ENCODE measurements at regions not wholly inside any gene's neighbourhood (a gene's known extent, or its start where the extent isn't known, plus 50 kb on each side); places are given as distances from the start of the nearest gene placed in this dataset.

GRCh38 chr6:94272327-94272726 is 853.0 kb upstream of the EPHA7 start:
- H3K9ac ChIP-seq (ENCODE audit: low read depth in 2 of 2, low read length in 2 of 2), result no peak overlapping the region
- no peaks in the 10 kb centered on the region for H3K9me3 ChIP-seq
- no peaks in the 10 kb centered on the region for H3K27me3 ChIP-seq
- no peaks in the 10 kb centered on the region for H3K36me3 ChIP-seq
- TF ChIP-seq CTCF (IDR thresholded peaks at IDR 0.05), result no peak
- no peak overlapping the region for H3K4me3 ChIP-seq
- no peak overlapping the region for H3K27ac ChIP-seq
- no peak for DNase-seq
- intact Hi-C loops (cut with DNase I), result no loop called here
- H3K4me1 ChIP-seq, result no peaks in the 10 kb centered on the region

GRCh38 chr6:94270091-94270948 is 851.0 kb upstream of the EPHA7 start:
- no peaks in the 10 kb centered on the region for H3K36me3 ChIP-seq
- no peak for DNase-seq
- no peaks in the 10 kb centered on the region for H3K4me1 ChIP-seq
- no peak overlapping the region for H3K9ac ChIP-seq (ENCODE audit: low read depth in 2 of 2, low read length in 2 of 2)
- no peaks in the 10 kb centered on the region for H3K27me3 ChIP-seq
- no peak overlapping the region for H3K27ac ChIP-seq
- no peak overlapping the region for H3K4me3 ChIP-seq
- no peaks in the 10 kb centered on the region for H3K9me3 ChIP-seq
- no peak for TF ChIP-seq CTCF (IDR thresholded peaks at IDR 0.05)
- intact Hi-C loops (cut with DNase I), result no loop called here

DNA sequence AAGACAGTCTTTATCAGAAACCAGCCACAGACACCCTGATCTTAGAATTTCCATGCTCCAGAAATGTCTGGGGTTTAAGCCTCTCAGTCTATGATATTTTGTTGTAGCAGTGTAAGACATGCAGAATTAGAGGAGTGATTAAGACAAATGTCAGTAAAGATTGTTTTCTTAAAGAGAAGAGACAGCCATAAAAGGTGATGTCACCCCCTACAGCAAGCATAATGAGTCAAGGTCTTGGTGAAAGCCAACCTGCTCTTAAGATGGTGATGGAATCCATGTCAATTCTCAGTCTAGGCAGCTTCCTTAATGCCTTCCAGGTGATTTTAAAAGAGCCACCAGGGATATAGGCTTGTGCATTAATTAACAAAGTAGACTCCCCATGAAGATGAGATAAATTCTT is 849.9 kb upstream of the EPHA7 start:
- H3K27me3 ChIP-seq, result no peaks in the 10 kb centered on the region
- H3K36me3 ChIP-seq, result no peaks in the 10 kb centered on the region
- no peak overlapping the region for H3K9ac ChIP-seq (ENCODE audit: low read depth in 2 of 2, low read length in 2 of 2)
- no peaks in the 10 kb centered on the region for H3K9me3 ChIP-seq
- no peaks in the 10 kb centered on the region for H3K4me1 ChIP-seq
- DNase-seq, result no peak
- no peak overlapping the region for H3K4me3 ChIP-seq
- intact Hi-C loops (cut with DNase I), result no loop called here
- no peak for TF ChIP-seq CTCF (IDR thresholded peaks at IDR 0.05)
- no peak overlapping the region for H3K27ac ChIP-seq

- TF ChIP-seq CTCF (IDR thresholded peaks at IDR 0.05), result no peak
- no peak overlapping the region for H3K4me3 ChIP-seq
- no peak overlapping the region for H3K27ac ChIP-seq
- no peaks in the 10 kb centered on the region for H3K27me3 ChIP-seq
- H3K36me3 ChIP-seq, result no peaks in the 10 kb centered on the region
- no peak overlapping the region for H3K9ac ChIP-seq (ENCODE audit: low read depth in 2 of 2, low read length in 2 of 2)
- DNase-seq, result no peak
- H3K4me1 ChIP-seq, result no peaks in the 10 kb centered on the region
- no peaks in the 10 kb centered on the region for H3K9me3 ChIP-seq
- intact Hi-C loops (cut with DNase I), result no loop called here
These were observed 841.4 kb upstream of the EPHA7 start for GRCh38 chr6:94260765-94261164.

- Histone ChIP-seq H3K4me1 (no peaks in the 10 kb centered on the region), H3K9ac (ENCODE audit: low read depth in 2 of 2, low read length in 2 of 2) (no peak overlapping the region), H3K27ac (no peak overlapping the region), H3K36me3 (no peaks in the 10 kb centered on the region), H3K4me3 (no peak overlapping the region), H3K27me3 (no peaks in the 10 kb centered on the region), H3K9me3 (no peaks in the 10 kb centered on the region)
- DNase-seq, result no peak
- intact Hi-C loops (cut with DNase I), result loop anchor here (10.0 kb wide), 1 partner anchor 530 kb away; no protein-coding TSS in a partner anchor
- TF ChIP-seq CTCF (IDR thresholded peaks at IDR 0.05), result no peak
These were observed 835.3 kb upstream of the EPHA7 start for GRCh38 chr6:94254689-94255088.
